ENCODE measurements at regions not wholly inside any gene's neighbourhood (a gene's known extent, or its start where the extent isn't known, plus 50 kb on each side); places are given as distances from the start of the nearest gene placed in this dataset.

DNA sequence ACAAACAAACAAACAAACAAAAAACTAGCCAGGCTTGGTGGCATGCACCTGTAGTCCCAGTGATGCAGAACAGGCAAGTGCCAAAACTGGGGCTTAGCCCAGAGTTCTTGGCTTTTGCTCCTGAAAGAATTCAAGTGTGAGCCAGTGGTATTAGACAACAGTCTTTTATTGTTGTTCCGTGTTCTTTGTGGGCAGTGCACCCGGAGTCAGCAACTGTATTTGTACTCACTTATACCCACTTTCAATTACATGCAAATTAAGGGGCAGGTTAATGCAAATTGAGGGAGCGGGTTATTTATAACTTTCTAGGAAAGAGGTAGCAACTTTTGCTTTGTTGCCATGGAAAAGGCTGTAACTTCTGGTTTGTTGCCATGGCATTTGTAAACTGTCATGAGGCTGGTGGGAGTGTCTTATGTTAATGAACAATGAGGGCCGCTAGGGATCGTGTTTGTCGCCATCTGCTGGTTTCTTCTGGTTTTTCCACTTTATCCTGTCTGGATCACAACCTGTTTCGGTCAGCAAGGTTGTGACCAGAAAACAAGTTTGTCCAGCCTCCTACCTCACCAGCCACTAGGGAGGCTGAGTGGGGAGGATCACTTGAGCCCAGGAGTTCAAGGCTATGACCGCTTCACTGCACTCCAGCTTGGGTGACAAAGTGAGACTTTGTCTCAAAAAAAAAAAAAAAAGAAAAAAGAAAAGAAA, 88.8 kb upstream of the ESX1 start:
- no peaks in the 10 kb centered on the region for H3K9me3 ChIP-seq (ENCODE audit: control insufficient read depth, insufficient read depth, low read length)
- peak in 1 of 2 donors; percentile 55 for DNase-seq
- no peaks in the 10 kb centered on the region for H3K4me1 ChIP-seq (ENCODE audit: control insufficient read depth, insufficient read depth, low read length)
- 22% methylated on average over 4 of the region's 8 CpGs for WGBS (ENCODE audit: insufficient coverage)
- H3K27me3 Mint-ChIP-seq (ENCODE audit: low read depth in 2 of 2), result peaks cover 14 to 25% of the 10 kb centered on the region in 2 donors
- H3K27ac ChIP-seq (ENCODE audit: low read length), result no peak overlapping the region
- H3K4me1 Mint-ChIP-seq, result peaks cover 7 to 12% of the 10 kb centered on the region in 2 donors
- no peaks in the 10 kb centered on the region for H3K36me3 Mint-ChIP-seq
- intact Hi-C loops (cut with micrococcal nuclease), result no loop called here
- no peak overlapping the region for H3K4me3 ChIP-seq (ENCODE audit: low read length)
- no peak for TF ChIP-seq CTCF (IDR thresholded peaks at IDR 0.05)
- no peak overlapping the region for H3K4me3 Mint-ChIP-seq
- H3K36me3 ChIP-seq (ENCODE audit: control insufficient read depth, insufficient read depth, low read length), result no peaks in the 10 kb centered on the region
- ATAC-seq, result peak; percentile 46 to 83 (median 77)
- H3K27me3 ChIP-seq (ENCODE audit: control insufficient read depth, insufficient read depth, low read length), result no peaks in the 10 kb centered on the region
- peak overlapping the region in 1 of 2 donors; percentile 73 for H3K27ac Mint-ChIP-seq
- no peaks in the 10 kb centered on the region for H3K9me3 Mint-ChIP-seq

GRCh38 chrX:104342065-104342464, 87.3 kb upstream of the ESX1 start:
- Histone ChIP-seq H3K4me1 (ENCODE audit: control insufficient read depth, insufficient read depth, low read length) (no peaks in the 10 kb centered on the region), H3K9me3 (ENCODE audit: control insufficient read depth, insufficient read depth, low read length) (no peaks in the 10 kb centered on the region), H3K27me3 (ENCODE audit: control insufficient read depth, insufficient read depth, low read length) (no peaks in the 10 kb centered on the region), H3K4me3 (ENCODE audit: low read length) (no peak overlapping the region), H3K27ac (ENCODE audit: low read length) (no peak overlapping the region), H3K36me3 (ENCODE audit: control insufficient read depth, insufficient read depth, low read length) (no peaks in the 10 kb centered on the region)
- Mint-ChIP-seq H3K36me3 (no peaks in the 10 kb centered on the region), H3K4me1 (peaks cover 6 to 7% of the 10 kb centered on the region in 2 donors), H3K4me3 (no peak overlapping the region), H3K27me3 (ENCODE audit: low read depth in 2 of 2) (peaks cover 9 to 16% of the 10 kb centered on the region in 2 donors), H3K27ac (no peak overlapping the region), H3K9me3 (no peaks in the 10 kb centered on the region)
- DNase-seq (no peak), ATAC-seq (no peak)
- intact Hi-C loops (cut with micrococcal nuclease), result no loop called here
- no CpG with 5 or more reads among the region's 2 CpGs for WGBS (ENCODE audit: insufficient coverage)
- TF ChIP-seq CTCF (IDR thresholded peaks at IDR 0.05), result no peak

GRCh38 chrX:104335756-104336155, 81.0 kb upstream of the ESX1 start:
- Mint-ChIP-seq H3K36me3 (no peaks in the 10 kb centered on the region), H3K9me3 (no peaks in the 10 kb centered on the region), H3K27me3 (ENCODE audit: low read depth in 2 of 2) (peaks cover 0 to 11% of the 10 kb centered on the region in 2 donors), H3K27ac (no peak overlapping the region), H3K4me3 (no peak overlapping the region), H3K4me1 (no peaks in the 10 kb centered on the region)
- intact Hi-C loops (cut with micrococcal nuclease), result no loop called here
- no peaks in the 10 kb centered on the region for H3K27me3 ChIP-seq (ENCODE audit: control insufficient read depth, insufficient read depth, low read length)
- no peaks in the 10 kb centered on the region for H3K4me1 ChIP-seq (ENCODE audit: control insufficient read depth, insufficient read depth, low read length)
- WGBS (ENCODE audit: insufficient coverage), result 70% methylated on average over 2 of the region's 3 CpGs
- H3K9me3 ChIP-seq (ENCODE audit: control insufficient read depth, insufficient read depth, low read length), result no peaks in the 10 kb centered on the region
- H3K36me3 ChIP-seq (ENCODE audit: control insufficient read depth, insufficient read depth, low read length), result no peaks in the 10 kb centered on the region
- ATAC-seq (no peak), DNase-seq (no peak)
- TF ChIP-seq CTCF (IDR thresholded peaks at IDR 0.05), result no peak
- H3K4me3 ChIP-seq (ENCODE audit: low read length), result no peak overlapping the region
- no peak overlapping the region for H3K27ac ChIP-seq (ENCODE audit: low read length)

- no peak overlapping the region for H3K4me3 ChIP-seq (ENCODE audit: low read length)
- H3K36me3 Mint-ChIP-seq, result no peaks in the 10 kb centered on the region
- no peaks in the 10 kb centered on the region for H3K36me3 ChIP-seq (ENCODE audit: control insufficient read depth, insufficient read depth, low read length)
- no peaks in the 10 kb centered on the region for H3K9me3 ChIP-seq (ENCODE audit: control insufficient read depth, insufficient read depth, low read length)
- H3K27ac Mint-ChIP-seq, result no peak overlapping the region
- no peak overlapping the region for H3K4me3 Mint-ChIP-seq
- 88% methylated on average over 1 of the region's 1 CpG for whole genome bisulfite sequencing (ENCODE audit: insufficient coverage)
- intact Hi-C loops (cut with micrococcal nuclease), result no loop called here
- ATAC-seq (no peak), DNase-seq (no peak)
- no peaks in the 10 kb centered on the region for H3K4me1 ChIP-seq (ENCODE audit: control insufficient read depth, insufficient read depth, low read length)
- no peak for TF ChIP-seq CTCF (IDR thresholded peaks at IDR 0.05)
- no peaks in the 10 kb centered on the region for H3K27me3 ChIP-seq (ENCODE audit: control insufficient read depth, insufficient read depth, low read length)
- H3K9me3 Mint-ChIP-seq, result no peaks in the 10 kb centered on the region
- peaks cover 0 to 11% of the 10 kb centered on the region in 2 donors for H3K27me3 Mint-ChIP-seq (ENCODE audit: low read depth in 2 of 2)
- no peaks in the 10 kb centered on the region for H3K4me1 Mint-ChIP-seq
- no peak overlapping the region for H3K27ac ChIP-seq (ENCODE audit: low read length)
Observed at GRCh38 chrX:104334971-104335370, 80.2 kb upstream of the ESX1 start.

Measured in natural killer cell (primary cell).